ENCODE measurements at regions not wholly inside any gene's neighbourhood (a gene's known extent, or its start where the extent isn't known, plus 50 kb on each side); places are given as distances from the start of the nearest gene placed in this dataset.
"Not testable (repeated sequence)": the region's sequence is repeated elsewhere in the genome, so short reads cannot be mapped to it uniquely, and the experiment has no call there.

GRCh38 chr16:54806881-54807360, 123.7 kb upstream of the IRX5 start:
- DNase-seq = no peak

- no peak for DNase-seq
Measured at GRCh38 chr16:54806378-54806777, 124.3 kb upstream of the IRX5 start.

GRCh38 chr16:54805648-54806047, 125.0 kb upstream of the IRX5 start:
- no peak for DNase-seq

- no peak for DNase-seq
Measured at GRCh38 chr16:54801057-54801844, 129.4 kb upstream of the IRX5 start.

- DNase-seq = no peak
Measured at GRCh38 chr16:54798267-54798666, 132.4 kb upstream of the IRX5 start.

- DNase-seq = no peak
Measured at GRCh38 chr16:54796211-54796610, 134.5 kb upstream of the IRX5 start.

- DNase-seq = no peak
Measured at GRCh38 chr16:54792811-54793210, 137.9 kb upstream of the IRX5 start.

GRCh38 chr16:54787045-54787444, 143.6 kb upstream of the IRX5 start:
- DNase-seq = no peak

GRCh38 chr16:54783980-54784379, 146.7 kb upstream of the IRX5 start:
- DNase-seq = no peak

GRCh38 chr16:54783226-54783625, 147.4 kb upstream of the IRX5 start:
- no peak for DNase-seq

GRCh38 chr16:54780266-54780665, 150.4 kb upstream of the IRX5 start:
- DNase-seq = no peak

- DNase-seq = no peak
Measured at GRCh38 chr16:54779549-54779948, 151.1 kb upstream of the IRX5 start.

GRCh38 chr16:54774768-54775167, 155.9 kb upstream of the IRX5 start:
- no peak for DNase-seq

GRCh38 chr16:54772400-54772799, 158.3 kb upstream of the IRX5 start:
- no peak for DNase-seq

- DNase-seq = no peak
Measured at GRCh38 chr16:54766355-54766754, 164.3 kb upstream of the IRX5 start.

GRCh38 chr16:54750249-54750648, 180.4 kb upstream of the IRX5 start:
- no peak for DNase-seq

GRCh38 chr16:54748611-54749190, 182.0 kb upstream of the IRX5 start:
- DNase-seq = no peak

GRCh38 chr16:54746596-54746995, 184.1 kb upstream of the IRX5 start:
- no peak for DNase-seq

- no peak for DNase-seq
Measured at GRCh38 chr16:54744998-54745397, 185.7 kb upstream of the IRX5 start.

GRCh38 chr16:54742436-54742835, 188.2 kb upstream of the IRX5 start:
- DNase-seq = no peak

GRCh38 chr16:54739381-54739780, 191.3 kb upstream of the IRX5 start:
- DNase-seq = no peak

GRCh38 chr16:54734156-54734555, 196.5 kb upstream of the IRX5 start:
- DNase-seq = no peak

- DNase-seq = not testable (repeated sequence)
Measured at GRCh38 chr16:54727696-54728095, 203.0 kb upstream of the IRX5 start.

GRCh38 chr16:54724346-54724925, 206.2 kb upstream of the IRX5 start:
- DNase-seq = no peak

Data from NCI-H1694 (cell line).